AG04449 (cell line): ENCODE measurements at regions not wholly inside any gene's neighbourhood (a gene's known extent, or its start where the extent isn't known, plus 50 kb on each side); places are given as distances from the start of the nearest gene placed in this dataset.

Source experiments
- CTCF ChIA-PET: fragments of 350-600 bp; formaldehyde crosslinking; extraction: SDS; loops from one replicate; lab custom pipeline; 2021; ENCODE audit warnings: antibody characterized with exemption; lab: Yijun Ruan, JAX
- POLR2A ChIA-PET: fragments of 400-600, 350-600 bp; formaldehyde crosslinking; extraction: SDS; loops from one replicate; lab custom pipeline; 2020; ENCODE audit warnings: antibody characterized with exemption, inconsistent platforms; lab: Yijun Ruan, JAX
- DNase-seq: peaks from one replicate; pipeline ENCODE4 v3.0.0-alpha.2; 2010; ENCODE audit warnings: low read depth, low spot score
- H3K4me3 ChIP-seq: 2 replicates; pipeline ENCODE4 v1.5.1; 2011; ENCODE audit warnings: low read depth, mild to moderate bottlenecking, control low read depth, low read length
- CTCF ChIP-seq: IDR thresholded peaks from one replicate; pipeline ENCODE4 v1.5.1; 2011; ENCODE audit warnings: mild to moderate bottlenecking, moderate library complexity, low read length, control low read depth, inconsistent platforms; ENCODE audit not compliant: insufficient read depth; ENCODE audit errors: missing control alignments

- no peak overlapping the region for H3K4me3 ChIP-seq
- ChIA-PET POLR2A (no interaction called here), CTCF (no interaction called here)
- DNase-seq, result no peak
- no peak for TF ChIP-seq CTCF
These were observed 50.4 kb upstream of the RNF32 start for GRCh38 chr7:156590212-156590611.

- CTCF ChIA-PET, result no interaction called here
These were observed 50.8 kb upstream of the RNF32 start for GRCh38 chr7:156589808-156590207.

GRCh38 chr7:156585926-156586325 lies 54.6 kb upstream of the RNF32 start:
- POLR2A ChIA-PET, result no interaction called here
- no peak for TF ChIP-seq CTCF
- DNase-seq, result no peak
- H3K4me3 ChIP-seq, result no peak overlapping the region
- CTCF ChIA-PET, result no interaction called here

More at GRCh38 chr7:156589808-156590207, 50.8 kb upstream of the RNF32 start:
- POLR2A ChIA-PET, result no interaction called here
- no peak for TF ChIP-seq CTCF
- no peak overlapping the region for H3K4me3 ChIP-seq
- no peak for DNase-seq

GRCh38 chr7:156585025-156585648 lies 55.4 kb upstream of the RNF32 start:
- H3K4me3 ChIP-seq, result no peak overlapping the region
- POLR2A ChIA-PET, result no interaction called here
- CTCF ChIA-PET, result interaction anchor here (0.7 kb wide), 1 partner anchor 690 kb away, joined by 3 read pairs; no protein-coding TSS in a partner anchor
- no peak for TF ChIP-seq CTCF
- DNase-seq, result no peak

GRCh38 chr7:156582591-156583123 lies 57.9 kb upstream of the RNF32 start:
- DNase-seq, result no peak

GRCh38 chr7:156580036-156580435 lies 60.5 kb upstream of the RNF32 start:
- ChIA-PET POLR2A (no interaction called here), CTCF (no interaction called here)

More at GRCh38 chr7:156582591-156583123, 57.9 kb upstream of the RNF32 start:
- no peak for TF ChIP-seq CTCF
- ChIA-PET CTCF (no interaction called here), POLR2A (no interaction called here)
- H3K4me3 ChIP-seq, result no peak overlapping the region

More at GRCh38 chr7:156580036-156580435, 60.5 kb upstream of the RNF32 start:
- H3K4me3 ChIP-seq, result no peak overlapping the region
- no peak for DNase-seq
- no peak for TF ChIP-seq CTCF
